H1 (cell line): ENCODE measurements at regions not wholly inside any gene's neighbourhood (a gene's known extent, or its start where the extent isn't known, plus 50 kb on each side); places are given as distances from the start of the nearest gene placed in this dataset.
A peak's percentile ranks its signal among the peaks of the same experiment; 100 is the strongest.

Experiments used
- CTCF ChIA-PET: fragments of 300-600 bp; sonication (Branson Sonifier 250); formaldehyde crosslinking; loops from one replicate; lab custom pipeline; 2021; ENCODE audit not compliant: partially characterized antibody; lab: Charles Lee
- POLR2A ChIA-PET: fragments of 300-600 bp; sonication (Branson Sonifier 250); formaldehyde crosslinking; loops from one replicate; lab custom pipeline; 2021; ENCODE audit warnings: inconsistent platforms; ENCODE audit not compliant: partially characterized antibody; lab: Charles Lee
- DNase-seq, 2 experiments: peaks; one replicate each; pipeline versions ENCODE4 v3.0.0 to v3.0.0-alpha.2; 2010 to 2022; ENCODE audit warnings: low spot score in 2 of 2, low read depth in 1 of 2, mixed read lengths in 1 of 2
- FAIRE-seq: peaks from 2 replicates; lab custom pipeline; 2011; peaks lifted over from hg19 to GRCh38; lab: Jason Lieb, UNC
- H2AFZ ChIP-seq: 2 replicates; pipeline ENCODE4 v1.8.1; 2012; ENCODE audit warnings: low read length, inconsistent platforms
- H2AK5ac ChIP-seq: 2 replicates; pipeline ENCODE4 v1.6.1; 2013; ENCODE audit warnings: low read depth, low read length
- H2BK120ac ChIP-seq: replicated peaks from 2 replicates; pipeline ENCODE3; 2013; ENCODE audit warnings: low read depth, low read length, inconsistent platforms
- H2BK12ac ChIP-seq: 2 replicates; pipeline ENCODE4 v1.6.1; 2013; ENCODE audit warnings: low read depth, low read length
- H2BK15ac ChIP-seq: 2 replicates; pipeline ENCODE4 v1.6.1; 2013; ENCODE audit warnings: low read length
- H2BK20ac ChIP-seq: 2 replicates; pipeline ENCODE4 v1.6.1; 2013; ENCODE audit warnings: low read length
- H2BK5ac ChIP-seq: 2 replicates; pipeline ENCODE4 v1.6.1; 2013; ENCODE audit warnings: low read depth, low read length
- H3K14ac ChIP-seq: 2 replicates; pipeline ENCODE4 v1.6.1; 2013; ENCODE audit warnings: inconsistent platforms; ENCODE audit not compliant: insufficient read length
- H3K18ac ChIP-seq: 2 replicates; pipeline ENCODE4 v1.6.1; 2013; ENCODE audit warnings: low read length; ENCODE audit errors: extremely low read depth
- H3K23ac ChIP-seq: 2 replicates; pipeline ENCODE4 v1.6.1; 2013; ENCODE audit warnings: inconsistent platforms; ENCODE audit not compliant: insufficient read length
- H3K23me2 ChIP-seq: 2 replicates; pipeline ENCODE4 v1.6.1; 2013; ENCODE audit warnings: low read depth, low read length
- H3K27ac ChIP-seq: 2 replicates; pipeline ENCODE4 v1.6.1; 2011; ENCODE audit warnings: low read depth, low read length, inconsistent platforms
- H3K27me3 ChIP-seq, 4 experiments: replicated peaks in 1 of 4; 1 replicate in 1 of 4; 2 replicates in 3 of 4; pipeline versions ENCODE4 v1.6.1 to v1.8.1; 2011 to 2013; ENCODE audit warnings: low read length in 3 of 4, mild to moderate bottlenecking in 3 of 4, inconsistent platforms in 2 of 4, mixed read lengths in 2 of 4, moderate library complexity in 1 of 4; ENCODE audit not compliant: control insufficient read depth in 3 of 4, insufficient read depth in 3 of 4; ENCODE audit errors: extremely low read depth in 1 of 4
- H3K36me3 ChIP-seq, 4 experiments: 2 replicates each; pipeline versions ENCODE4 v1.6.1 to v1.8.1; 2011 to 2013; ENCODE audit warnings: mild to moderate bottlenecking in 4 of 4, low read length in 3 of 4, moderate library complexity in 2 of 4, control low read depth in 1 of 4, inconsistent platforms in 1 of 4; ENCODE audit not compliant: insufficient read depth in 4 of 4, control insufficient read depth in 2 of 4
- H3K4ac ChIP-seq: replicated peaks from 2 replicates; pipeline ENCODE3; 2013; ENCODE audit warnings: low read length, low read depth, mixed read lengths, inconsistent platforms; ENCODE audit not compliant: insufficient read length
- H3K4me1 ChIP-seq, 4 experiments: replicated peaks in 1 of 4; 1 replicate in 1 of 4; 2 replicates in 3 of 4; pipeline versions ENCODE4 v1.6.1 to v1.8.1; 2011 to 2013; ENCODE audit warnings: low read length in 3 of 4, inconsistent platforms in 2 of 4, mixed read lengths in 1 of 4; ENCODE audit not compliant: insufficient read depth in 4 of 4, control insufficient read depth in 3 of 4
- H3K4me2 ChIP-seq, 2 experiments: 2 replicates each; pipeline versions ENCODE4 v1.6.1 to v1.8.1; 2011 to 2013; ENCODE audit warnings: low read depth in 2 of 2, low read length in 2 of 2, control low read depth in 1 of 2, inconsistent platforms in 1 of 2, mild to moderate bottlenecking in 1 of 2; ENCODE audit not compliant: insufficient read depth in 1 of 2
- H3K4me3 ChIP-seq, 4 experiments: fragments of 200-600, 300-600 bp in 1 of 4; sonication (generic), shearing (Covaris generic), sonication (Bioruptor Twin) in 1 of 4; 2 replicates each; pipeline versions ENCODE4 v1.5.1 to v1.8.1; 2011 to 2016; ENCODE audit warnings: low read length in 4 of 4, low read depth in 3 of 4, control low read depth in 2 of 4, inconsistent platforms in 2 of 4, mild to moderate bottlenecking in 2 of 4, mixed read lengths in 1 of 4, moderate library complexity in 1 of 4; ENCODE audit not compliant: insufficient read depth in 2 of 4; ENCODE audit errors: extremely low read depth in 1 of 4
- H3K56ac ChIP-seq: replicated peaks from 2 replicates; pipeline ENCODE3; 2013; ENCODE audit warnings: low read depth, mild to moderate bottlenecking, mixed read lengths, low read length, inconsistent platforms; ENCODE audit not compliant: insufficient read length
- H3K79me1 ChIP-seq: 2 replicates; pipeline ENCODE4 v1.6.1; 2013; ENCODE audit warnings: low read depth, low read length, control low read depth
- H3K79me2 ChIP-seq, 2 experiments: 2 replicates each; pipeline versions ENCODE4 v1.6.1 to v1.8.1; 2012 to 2013; ENCODE audit warnings: low read length in 2 of 2, mild to moderate bottlenecking in 2 of 2, inconsistent platforms in 1 of 2; ENCODE audit not compliant: insufficient read depth in 2 of 2, control insufficient read depth in 1 of 2
- H3K9ac ChIP-seq, 4 experiments: replicated peaks in 1 of 4; 1 replicate in 1 of 4; 2 replicates in 3 of 4; pipeline versions ENCODE4 v1.6.1 to v1.8.1; 2011 to 2013; ENCODE audit warnings: low read depth in 3 of 4, low read length in 3 of 4, control low read depth in 2 of 4, mild to moderate bottlenecking in 2 of 4, moderate library complexity in 2 of 4, inconsistent platforms in 1 of 4; ENCODE audit errors: extremely low read depth in 1 of 4
- H3K9me3 ChIP-seq, 2 experiments: 2 replicates each; pipeline versions ENCODE4 v1.6.1 to v1.8.1; 2012 to 2013; ENCODE audit warnings: mild to moderate bottlenecking in 2 of 2, moderate library complexity in 2 of 2, control low read depth in 1 of 2, inconsistent platforms in 1 of 2, low read depth in 1 of 2, low read length in 1 of 2, mixed read lengths in 1 of 2; ENCODE audit not compliant: insufficient read depth in 2 of 2
- H4K20me1 ChIP-seq, 2 experiments: replicated peaks in 1 of 2; 2 replicates each; pipeline versions ENCODE3 to v1.8.1; 2011 to 2013; ENCODE audit warnings: inconsistent platforms in 2 of 2, low read length in 2 of 2, mild to moderate bottlenecking in 1 of 2; ENCODE audit not compliant: insufficient read depth in 2 of 2, control insufficient read depth in 1 of 2
- H4K5ac ChIP-seq: 2 replicates; pipeline ENCODE4 v1.6.1; 2013; ENCODE audit warnings: low read length, low read depth, mixed read lengths, inconsistent platforms; ENCODE audit not compliant: insufficient read length
- H4K8ac ChIP-seq: 2 replicates; pipeline ENCODE4 v1.8.0; 2013; ENCODE audit warnings: mild to moderate bottlenecking, moderate library complexity, low read length, inconsistent platforms; ENCODE audit not compliant: insufficient read depth; ENCODE audit errors: extremely low read depth
- H4K91ac ChIP-seq: replicated peaks from 2 replicates; pipeline ENCODE3; 2013; ENCODE audit warnings: low read length, mixed read lengths, inconsistent platforms; ENCODE audit not compliant: insufficient read length
- CBX8 ChIP-seq: fragments of 300-800, 300-1000 bp; sonication (generic); IDR thresholded peaks from 2 replicates; pipeline ENCODE4 v1.7.1; 2016; ENCODE audit warnings: low read depth, low read length, borderline replicate concordance
- CEBPB ChIP-seq: IDR thresholded peaks from 2 replicates; pipeline ENCODE4 v1.6.1; 2012; ENCODE audit warnings: low read depth, low read length
- CREB1 ChIP-seq: IDR thresholded peaks from 2 replicates; pipeline ENCODE4 v1.6.1; 2012; ENCODE audit warnings: inconsistent platforms
- GABPA ChIP-seq: IDR thresholded peaks from 2 replicates; pipeline ENCODE4 v1.6.1; 2011; ENCODE audit warnings: mild to moderate bottlenecking, low read length, moderate library complexity, borderline replicate concordance; ENCODE audit not compliant: insufficient read depth
- KDM4A ChIP-seq: IDR thresholded peaks from one replicate; pipeline ENCODE4 v1.7.1; 2012; ENCODE audit warnings: low read depth, mild to moderate bottlenecking, moderate library complexity, low read length, inconsistent platforms; ENCODE audit not compliant: severe bottlenecking
- POLR2A ChIP-seq, 2 experiments: IDR thresholded peaks; 1 replicate in 1 of 2; 2 replicates in 1 of 2; pipeline ENCODE4 v1.6.1; 2011; ENCODE audit warnings: low read depth in 2 of 2, low read length in 2 of 2, mild to moderate bottlenecking in 2 of 2; ENCODE audit errors: control extremely low read depth in 1 of 2
- POLR2AphosphoS5 ChIP-seq: IDR thresholded peaks from 2 replicates; pipeline ENCODE4 v1.6.1; 2011; ENCODE audit warnings: low read depth, low read length
- RFX5 ChIP-seq: IDR thresholded peaks from 2 replicates; pipeline ENCODE4 v1.6.1; 2011; ENCODE audit warnings: low read depth, low read length, improper control_type of control experiment, borderline replicate concordance
- SAP30 ChIP-seq: fragments of 300-600 bp; sonication (generic); IDR thresholded peaks from 2 replicates; pipeline ENCODE4 v1.7.1; 2012; ENCODE audit warnings: low read length, moderate library complexity, mild to moderate bottlenecking, inconsistent platforms; ENCODE audit not compliant: insufficient read depth, insufficient replicate concordance
- SIN3A ChIP-seq, 2 experiments: IDR thresholded peaks in 1 of 2; conservative IDR thresholded peaks in 1 of 2; 2 replicates each; pipeline ENCODE4 v1.6.1; 2011 to 2012; ENCODE audit warnings: low read length in 2 of 2, improper control_type of control experiment in 1 of 2, low read depth in 1 of 2, mild to moderate bottlenecking in 1 of 2
- SIRT6 ChIP-seq: IDR thresholded peaks from one replicate; pipeline ENCODE4 v1.7.1; 2012; ENCODE audit warnings: low read length, inconsistent platforms
- TBP ChIP-seq: IDR thresholded peaks from 2 replicates; pipeline ENCODE4 v1.6.1; 2011; ENCODE audit warnings: low read depth, low read length, improper control_type of control experiment
- TEAD4 ChIP-seq: IDR thresholded peaks from 2 replicates; pipeline ENCODE4 v1.6.1; 2012; ENCODE audit warnings: low read depth, low read length, inconsistent platforms, mixed read lengths
- YY1 ChIP-seq: IDR thresholded peaks from 2 replicates; pipeline ENCODE4 v1.6.1; 2011; ENCODE audit warnings: low read depth, mild to moderate bottlenecking, low read length
- WGBS, 2 experiments: shearing (Covaris generic) in 1 of 2; methylation state at CpG; one replicate each; pipeline versions ENCODE4 v1.1.6 to v1.1.7; 2013 to 2015; ENCODE audit warnings: low lambda C conversion rate in 2 of 2, mixed read lengths in 2 of 2, inconsistent platforms in 1 of 2, low coverage in 1 of 2, missing lambda C conversion rate in 1 of 2; ENCODE audit not compliant: insufficient replicate concordance in 2 of 2, insufficient coverage in 1 of 2, insufficient read length in 1 of 2; ENCODE audit errors: extremely low coverage in 1 of 2, missing lambda C conversion rate in 1 of 2; 5-methylcytosine and 5-hydroxymethylcytosine counted together
- TF ChIP-seq, protein P1 (sequence below): IDR thresholded peaks from 2 replicates; pipeline ENCODE4 v1.6.1; 2011; ENCODE audit warnings: low read depth, mild to moderate bottlenecking, low read length; ENCODE audit not compliant: insufficient read depth

DNA sequence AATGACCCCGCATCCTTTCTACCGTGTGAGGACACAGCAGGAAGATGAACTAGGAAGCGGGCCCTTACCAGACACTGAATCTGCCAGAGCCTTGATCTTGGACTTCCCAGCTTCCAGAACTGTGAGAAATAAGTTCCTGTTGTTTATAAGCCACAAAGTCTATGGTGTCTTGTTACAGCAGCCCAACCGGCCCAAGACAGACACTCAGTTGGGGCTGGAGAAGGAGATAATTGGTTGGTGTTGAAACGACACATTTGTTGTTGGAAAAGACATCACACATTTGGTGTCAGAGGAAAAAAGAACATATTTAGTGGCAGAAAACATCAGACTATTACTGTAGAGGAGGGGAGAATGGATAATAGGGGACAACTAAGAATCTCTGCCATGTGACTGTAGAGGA lies 122.3 kb upstream of the SEC14L1 start:
- H3K18ac ChIP-seq, result no peak overlapping the region
- no peak overlapping the region for H2BK120ac ChIP-seq
- no peak overlapping the region for H3K56ac ChIP-seq
- no peak overlapping the region for H3K27ac ChIP-seq
- H2BK5ac ChIP-seq, result no peak overlapping the region
- no peak overlapping the region for H3K9ac ChIP-seq
- no peak overlapping the region for H3K4me2 ChIP-seq
- WGBS, 2 experiments, result 83% methylated on average over 5 of the region's 5 CpGs; no CpG with 5 or more reads in 1 of the 2 experiments
- no peaks in the 10 kb centered on the region for H3K36me3 ChIP-seq
- ChIA-PET CTCF (no interaction called here), POLR2A (interaction anchor here (1.2 kb wide), 2 partner anchors 22 to 33 kb away, joined by 3 to 5 read pairs; no protein-coding TSS in a partner anchor)
- H3K4me1 ChIP-seq, result peaks cover 0 to 4% (median under 1%) of the 10 kb centered on the region in 4 experiments; a peak in 2 of 7 replicates
- no peak overlapping the region for H3K14ac ChIP-seq
- DNase-seq (no peak), FAIRE-seq (no peak)
- H3K4me3 ChIP-seq, result no peak overlapping the region
- no peak overlapping the region for H4K5ac ChIP-seq
- no peaks in the 10 kb centered on the region for H4K20me1 ChIP-seq
- peaks cover 3 to 7% of the 10 kb centered on the region in 2 experiments; a peak in 1 of 4 replicates for H3K9me3 ChIP-seq
- H3K79me1 ChIP-seq, result no peaks in the 10 kb centered on the region
- H2BK12ac ChIP-seq, result no peak overlapping the region
- H2AK5ac ChIP-seq, result no peak overlapping the region
- no peak overlapping the region for H2BK15ac ChIP-seq
- H3K23me2 ChIP-seq, result no peaks in the 10 kb centered on the region
- H3K27me3 ChIP-seq, result no peaks in the 10 kb centered on the region
- H3K23ac ChIP-seq, result no peak overlapping the region
- no peak overlapping the region for H2BK20ac ChIP-seq
- peak overlapping the region; percentile 67; the same call in 1 of the 2 replicates for H2AFZ ChIP-seq
- no peak overlapping the region for H4K8ac ChIP-seq
- H3K4ac ChIP-seq, result no peak overlapping the region
- no peak overlapping the region for H4K91ac ChIP-seq
- no peaks in the 10 kb centered on the region for H3K79me2 ChIP-seq
- TF ChIP-seq CEBPB, result no peak
- no peak for TF ChIP-seq TBP
- no peak for TF ChIP-seq GABPA
- no peak for TF ChIP-seq TEAD4
- TF ChIP-seq SAP30, result no peak
- no peak for TF ChIP-seq CBX8
- no peak for TF ChIP-seq YY1
- no peak for TF ChIP-seq KDM4A
- TF ChIP-seq, protein P1, sequence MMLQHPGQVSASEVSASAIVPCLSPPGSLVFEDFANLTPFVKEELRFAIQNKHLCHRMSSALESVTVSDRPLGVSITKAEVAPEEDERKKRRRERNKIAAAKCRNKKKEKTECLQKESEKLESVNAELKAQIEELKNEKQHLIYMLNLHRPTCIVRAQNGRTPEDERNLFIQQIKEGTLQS, result no peak
- TF ChIP-seq POLR2A (IDR thresholded peaks at IDR 0.05; ENCODE audit: control extremely low read depth in 1 of 2, low read depth in 2 of 2, low read length in 2 of 2), result no peak
- no peak for TF ChIP-seq RFX5
- TF ChIP-seq SIRT6, result no peak
- no peak for TF ChIP-seq SIN3A (conservative IDR thresholded peaks at IDR 0.05 in 1 of 2, IDR thresholded peaks at IDR 0.05 in 1 of 2; ENCODE audit: low read depth in 1 of 2, low read length in 2 of 2)
- TF ChIP-seq CREB1, result no peak
- TF ChIP-seq POLR2AphosphoS5, result no peak
